ENCODE measurements at regions not wholly inside any gene's neighbourhood (a gene's known extent, or its start where the extent isn't known, plus 50 kb on each side); places are given as distances from the start of the nearest gene placed in this dataset.

GRCh38 chr10:31130406-31130805 is 98.7 kb upstream of the ZNF438 start:
- no peak for TF ChIP-seq CTCF (IDR thresholded peaks at IDR 0.05)
- DNase-seq (no peak), ATAC-seq (no peak)
- Histone ChIP-seq H3K27ac (no peak overlapping the region), H3K4me3 (no peak overlapping the region), H3K4me1 (peaks cover 16% of the 10 kb centered on the region), H3K27me3 (ENCODE audit: low read depth) (no peaks in the 10 kb centered on the region), H3K36me3 (no peaks in the 10 kb centered on the region), H3K9me3 (no peaks in the 10 kb centered on the region)
- intact Hi-C loops (cut with DNase I) = no loop called here

- H3K4me3 ChIP-seq = no peak overlapping the region
- DNase-seq (no peak), ATAC-seq (no peak)
- H3K27ac ChIP-seq = no peak overlapping the region
- H3K27me3 ChIP-seq (ENCODE audit: low read depth) = no peaks in the 10 kb centered on the region
- TF ChIP-seq CTCF (IDR thresholded peaks at IDR 0.05) = no peak
- intact Hi-C loops (cut with DNase I) = no loop called here
- H3K9me3 ChIP-seq = no peaks in the 10 kb centered on the region
- peaks cover 16% of the 10 kb centered on the region for H3K4me1 ChIP-seq
- no peaks in the 10 kb centered on the region for H3K36me3 ChIP-seq
These were observed 99.6 kb upstream of the ZNF438 start for GRCh38 chr10:31131251-31131650.

GRCh38 chr10:31132681-31133244 is 101.1 kb upstream of the ZNF438 start:
- Histone ChIP-seq H3K9me3 (no peaks in the 10 kb centered on the region), H3K36me3 (no peaks in the 10 kb centered on the region), H3K27ac (no peak overlapping the region), H3K27me3 (ENCODE audit: low read depth) (no peaks in the 10 kb centered on the region), H3K4me3 (no peak overlapping the region), H3K4me1 (peaks cover 24% of the 10 kb centered on the region)
- intact Hi-C loops (cut with DNase I) = no loop called here
- ATAC-seq (no peak), DNase-seq (no peak)
- TF ChIP-seq CTCF (IDR thresholded peaks at IDR 0.05) = no peak

GRCh38 chr10:31133251-31133791 is 101.7 kb upstream of the ZNF438 start:
- H3K4me1 ChIP-seq = peaks cover 24% of the 10 kb centered on the region
- H3K4me3 ChIP-seq = peak overlapping the region; percentile 58
- no peaks in the 10 kb centered on the region for H3K36me3 ChIP-seq
- intact Hi-C loops (cut with DNase I) = no loop called here
- no peak for ATAC-seq
- H3K9me3 ChIP-seq = no peaks in the 10 kb centered on the region
- peak overlapping the region; percentile 91 for H3K27ac ChIP-seq
- TF ChIP-seq CTCF (IDR thresholded peaks at IDR 0.05) = no peak
- no peak for DNase-seq
- H3K27me3 ChIP-seq (ENCODE audit: low read depth) = no peaks in the 10 kb centered on the region

- Histone ChIP-seq H3K36me3 (no peaks in the 10 kb centered on the region), H3K27me3 (ENCODE audit: low read depth) (no peaks in the 10 kb centered on the region), H3K9me3 (no peaks in the 10 kb centered on the region), H3K27ac (peak overlapping the region; percentile 91), H3K4me1 (peaks cover 24% of the 10 kb centered on the region), H3K4me3 (peak overlapping the region; percentile 58)
- TF ChIP-seq CTCF (IDR thresholded peaks at IDR 0.05) = no peak
- peak; percentile 94 for ATAC-seq
- peak; percentile 86 for DNase-seq
- intact Hi-C loops (cut with DNase I) = no loop called here
These were observed 102.2 kb upstream of the ZNF438 start for GRCh38 chr10:31133792-31134310.

All from lower lobe of right lung (tissue), 2 donors.